ENCODE measurements at regions not wholly inside any gene's neighbourhood (a gene's known extent, or its start where the extent isn't known, plus 50 kb on each side); places are given as distances from the start of the nearest gene placed in this dataset.

DNA sequence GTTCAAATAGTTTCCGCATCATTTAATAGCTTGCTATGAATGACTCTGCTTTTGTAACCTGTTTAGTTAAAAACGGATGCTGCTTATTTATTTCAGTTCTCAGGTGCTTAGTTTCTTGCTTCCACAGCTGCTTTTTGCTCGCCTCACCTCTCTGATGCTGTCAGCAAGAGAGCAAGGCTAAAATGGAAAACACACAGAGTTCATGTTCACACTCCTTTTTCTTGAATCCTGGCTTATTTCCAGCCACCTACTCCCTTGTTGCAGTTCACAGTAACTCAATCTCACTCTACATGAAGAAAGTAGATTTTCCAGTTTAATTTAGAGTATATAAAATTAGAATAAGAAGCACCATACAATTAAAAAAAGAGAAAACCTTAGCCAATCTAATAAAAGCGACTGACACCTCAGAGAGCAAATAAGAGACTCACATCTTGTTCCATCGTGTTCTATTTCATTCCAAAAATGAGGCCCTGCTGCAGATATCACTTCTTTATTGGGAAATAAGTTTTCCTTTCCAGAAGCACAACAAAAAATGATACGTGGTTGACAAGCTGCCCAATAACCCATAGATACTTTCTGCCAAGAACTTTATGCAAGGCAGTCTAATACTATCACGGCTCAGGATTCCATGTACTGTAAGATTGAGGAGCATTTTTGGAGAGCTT is 326.1 kb upstream of the SLITRK1 start:
- Histone ChIP-seq H3K4me1 (ENCODE audit: control insufficient read depth in 1 of 2, low read depth in 2 of 2) (peaks cover 0 to 6% of the 10 kb centered on the region in 2 donors), H3K27me3 (replicated peaks; ENCODE audit: insufficient read depth) (no peaks in the 10 kb centered on the region), H3K9me3 (no peaks in the 10 kb centered on the region), H3K36me3 (no peaks in the 10 kb centered on the region), H3K27ac (no peak overlapping the region), H3K4me3 (no peak overlapping the region)
- ATAC-seq (ENCODE audit: insufficient number of reproducible peaks, low FRiP score, low read depth) (no peak), DNase-seq (ENCODE audit: low spot score) (no peak)
- TF ChIP-seq, protein P1, sequence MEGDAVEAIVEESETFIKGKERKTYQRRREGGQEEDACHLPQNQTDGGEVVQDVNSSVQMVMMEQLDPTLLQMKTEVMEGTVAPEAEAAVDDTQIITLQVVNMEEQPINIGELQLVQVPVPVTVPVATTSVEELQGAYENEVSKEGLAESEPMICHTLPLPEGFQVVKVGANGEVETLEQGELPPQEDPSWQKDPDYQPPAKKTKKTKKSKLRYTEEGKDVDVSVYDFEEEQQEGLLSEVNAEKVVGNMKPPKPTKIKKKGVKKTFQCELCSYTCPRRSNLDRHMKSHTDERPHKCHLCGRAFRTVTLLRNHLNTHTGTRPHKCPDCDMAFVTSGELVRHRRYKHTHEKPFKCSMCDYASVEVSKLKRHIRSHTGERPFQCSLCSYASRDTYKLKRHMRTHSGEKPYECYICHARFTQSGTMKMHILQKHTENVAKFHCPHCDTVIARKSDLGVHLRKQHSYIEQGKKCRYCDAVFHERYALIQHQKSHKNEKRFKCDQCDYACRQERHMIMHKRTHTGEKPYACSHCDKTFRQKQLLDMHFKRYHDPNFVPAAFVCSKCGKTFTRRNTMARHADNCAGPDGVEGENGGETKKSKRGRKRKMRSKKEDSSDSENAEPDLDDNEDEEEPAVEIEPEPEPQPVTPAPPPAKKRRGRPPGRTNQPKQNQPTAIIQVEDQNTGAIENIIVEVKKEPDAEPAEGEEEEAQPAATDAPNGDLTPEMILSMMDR (IDR thresholded peaks at IDR 0.05) = no peak

DNA sequence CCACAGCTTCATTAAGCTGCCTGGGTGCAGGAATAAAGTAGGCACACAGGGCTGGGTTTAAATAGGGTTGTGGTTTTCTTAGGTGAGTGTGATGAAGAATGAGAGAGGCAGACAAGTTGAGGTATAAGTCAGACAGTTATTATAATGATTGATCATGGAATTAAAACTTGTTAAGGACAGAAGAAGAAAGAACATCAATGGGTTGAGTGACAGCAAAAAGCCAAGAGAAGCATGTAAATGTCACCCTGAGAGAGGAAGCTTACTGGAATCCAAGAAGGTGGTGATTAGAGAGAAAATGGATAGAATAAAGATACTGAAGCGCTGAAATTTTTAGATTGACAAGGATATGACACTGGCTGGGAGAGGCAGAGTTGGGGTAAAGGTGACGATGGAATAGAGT is 325.2 kb upstream of the SLITRK1 start:
- peaks cover 0 to 6% of the 10 kb centered on the region in 2 donors for H3K4me1 ChIP-seq (ENCODE audit: control insufficient read depth in 1 of 2, low read depth in 2 of 2)
- no peaks in the 10 kb centered on the region for H3K27me3 ChIP-seq (replicated peaks; ENCODE audit: insufficient read depth)
- no peaks in the 10 kb centered on the region for H3K36me3 ChIP-seq
- no peak overlapping the region for H3K4me3 ChIP-seq
- no peak for ATAC-seq (ENCODE audit: insufficient number of reproducible peaks, low FRiP score, low read depth)
- no peak overlapping the region for H3K27ac ChIP-seq
- TF ChIP-seq, protein P1 (IDR thresholded peaks at IDR 0.05) = no peak
- DNase-seq (ENCODE audit: low spot score) = no peak
- no peaks in the 10 kb centered on the region for H3K9me3 ChIP-seq

DNA sequence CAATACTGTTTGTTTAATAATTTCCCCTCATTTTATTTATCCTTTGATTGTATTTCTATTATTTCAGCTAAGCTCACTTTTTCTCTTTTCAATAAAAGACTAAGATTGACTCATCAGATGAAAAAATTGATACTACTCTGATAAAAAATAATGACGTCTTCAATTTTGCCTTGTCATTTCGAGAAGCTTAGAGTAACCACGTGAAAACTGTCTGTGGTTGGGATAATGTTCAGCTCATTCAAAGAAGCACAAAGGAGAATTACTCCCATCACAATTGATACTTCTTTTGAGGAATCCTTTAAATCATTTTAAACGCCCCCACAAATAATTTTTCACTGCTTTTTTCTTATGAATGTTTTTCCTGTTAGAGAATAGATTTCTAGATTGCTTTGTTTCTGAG is 318.7 kb upstream of the SLITRK1 start:
- DNase-seq (ENCODE audit: low spot score) (no peak), ATAC-seq (ENCODE audit: insufficient number of reproducible peaks, low FRiP score, low read depth) (no peak)
- TF ChIP-seq, protein P1 (IDR thresholded peaks at IDR 0.05) = no peak
- no peaks in the 10 kb centered on the region for H3K4me1 ChIP-seq (ENCODE audit: control insufficient read depth in 1 of 2, low read depth in 2 of 2)
- H3K27ac ChIP-seq = no peak overlapping the region
- no peaks in the 10 kb centered on the region for H3K27me3 ChIP-seq (replicated peaks; ENCODE audit: insufficient read depth)
- peaks cover 3% of the 10 kb centered on the region for H3K9me3 ChIP-seq
- H3K36me3 ChIP-seq = no peaks in the 10 kb centered on the region
- no peak overlapping the region for H3K4me3 ChIP-seq

DNA sequence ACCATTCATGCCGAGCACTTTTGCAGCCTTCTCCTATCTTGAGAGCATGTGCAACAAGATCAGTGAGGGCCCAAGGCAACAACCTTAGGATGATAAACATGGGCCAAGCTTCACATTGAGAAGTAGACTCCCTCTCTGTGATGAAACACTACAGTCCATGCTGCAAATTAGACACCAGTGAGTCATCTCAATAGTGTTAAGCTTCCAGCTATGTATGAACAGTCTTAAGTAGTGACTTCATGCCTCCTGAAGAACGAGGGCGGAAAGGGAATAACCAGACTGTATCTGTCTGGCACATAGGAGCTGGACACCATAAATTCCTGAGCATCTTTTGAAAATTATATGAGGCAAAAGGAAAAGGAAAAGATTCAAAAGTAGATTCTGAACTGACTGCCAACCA is 309.9 kb upstream of the SLITRK1 start:
- H3K4me1 ChIP-seq (ENCODE audit: control insufficient read depth in 1 of 2, low read depth in 2 of 2) = no peaks in the 10 kb centered on the region
- DNase-seq (ENCODE audit: low spot score) (no peak), ATAC-seq (ENCODE audit: insufficient number of reproducible peaks, low FRiP score, low read depth) (no peak)
- H3K27ac ChIP-seq = no peak overlapping the region
- no peaks in the 10 kb centered on the region for H3K27me3 ChIP-seq (replicated peaks; ENCODE audit: insufficient read depth)
- no peak overlapping the region for H3K4me3 ChIP-seq
- H3K36me3 ChIP-seq = no peaks in the 10 kb centered on the region
- TF ChIP-seq, protein P1 (IDR thresholded peaks at IDR 0.05) = no peak
- H3K9me3 ChIP-seq = peaks cover 8% of the 10 kb centered on the region

DNA sequence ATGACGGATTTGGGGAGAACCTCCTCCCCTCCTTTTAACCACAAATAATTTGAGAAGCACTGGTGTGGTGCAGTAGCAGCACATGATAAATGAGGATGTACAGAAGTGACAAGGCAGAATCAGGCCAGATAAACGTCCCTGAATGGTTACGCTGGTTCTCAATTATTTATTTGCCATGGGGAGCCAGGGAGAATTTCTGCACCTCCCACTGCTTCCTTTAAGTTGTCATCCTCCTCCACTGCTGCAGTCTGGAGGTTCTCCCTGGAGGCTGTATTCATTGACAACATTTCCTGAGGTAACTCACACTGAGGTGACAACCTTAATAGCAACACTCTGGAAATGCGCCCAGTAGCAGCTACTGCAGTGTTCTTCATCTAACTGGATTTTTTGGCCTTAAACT is 308.9 kb upstream of the SLITRK1 start:
- Histone ChIP-seq H3K27me3 (replicated peaks; ENCODE audit: insufficient read depth) (no peaks in the 10 kb centered on the region), H3K27ac (no peak overlapping the region), H3K4me1 (ENCODE audit: control insufficient read depth in 1 of 2, low read depth in 2 of 2) (no peaks in the 10 kb centered on the region), H3K4me3 (no peak overlapping the region), H3K36me3 (no peaks in the 10 kb centered on the region), H3K9me3 (peaks cover 6% of the 10 kb centered on the region)
- DNase-seq (ENCODE audit: low spot score) (no peak), ATAC-seq (ENCODE audit: insufficient number of reproducible peaks, low FRiP score, low read depth) (no peak)
- TF ChIP-seq, protein P1 (IDR thresholded peaks at IDR 0.05) = no peak
